ENCODE measurements at regions not wholly inside any gene's neighbourhood (a gene's known extent, or its start where the extent isn't known, plus 50 kb on each side); places are given as distances from the start of the nearest gene placed in this dataset.
"Not testable (repeated sequence)": the region's sequence is repeated elsewhere in the genome, so short reads cannot be mapped to it uniquely, and the experiment has no call there.

DNA sequence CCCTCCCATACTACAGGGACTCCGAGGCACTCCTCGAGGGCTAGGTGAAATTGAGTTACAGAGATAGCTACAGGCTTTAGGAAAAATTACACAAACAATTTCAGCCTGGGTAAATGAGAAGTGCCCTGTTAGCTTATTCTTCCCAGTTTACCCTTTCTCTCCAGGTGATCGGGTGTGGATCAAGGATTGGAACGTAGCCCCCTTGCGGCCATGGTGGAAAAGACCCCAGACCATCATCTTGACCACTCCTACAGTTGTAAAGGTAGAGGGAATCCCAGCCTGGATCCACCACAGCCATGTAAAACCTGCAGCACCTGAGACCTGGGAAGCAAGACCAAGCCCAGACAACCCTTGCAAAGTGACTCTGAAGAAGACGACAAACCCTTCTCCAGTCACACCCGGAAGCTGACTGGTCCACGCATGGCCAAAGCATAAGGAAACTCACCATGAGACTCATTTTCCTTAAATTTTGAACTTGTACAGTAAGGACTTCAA lies 600.6 kb downstream of the UQCRFS1 start:
- no peaks in the 10 kb centered on the region for H3K9me3 ChIP-seq
- H3K36me3 ChIP-seq = no peaks in the 10 kb centered on the region
- peak in 1 of 2 donors; percentile 62 for DNase-seq (ENCODE audit: extremely low spot score in 2 of 2)
- intact Hi-C loops (cut with DNase I) = no loop called here
- no peaks in the 10 kb centered on the region for H3K4me1 ChIP-seq
- no peaks in the 10 kb centered on the region for H3K27me3 ChIP-seq
- no peak for TF ChIP-seq POLR2AphosphoS5 (IDR thresholded peaks at IDR 0.05; ENCODE audit: insufficient read depth in 1 of 2, low read depth in 1 of 2)
- no peak for TF ChIP-seq POLR2A (IDR thresholded peaks at IDR 0.05)
- TF ChIP-seq, protein P1, sequence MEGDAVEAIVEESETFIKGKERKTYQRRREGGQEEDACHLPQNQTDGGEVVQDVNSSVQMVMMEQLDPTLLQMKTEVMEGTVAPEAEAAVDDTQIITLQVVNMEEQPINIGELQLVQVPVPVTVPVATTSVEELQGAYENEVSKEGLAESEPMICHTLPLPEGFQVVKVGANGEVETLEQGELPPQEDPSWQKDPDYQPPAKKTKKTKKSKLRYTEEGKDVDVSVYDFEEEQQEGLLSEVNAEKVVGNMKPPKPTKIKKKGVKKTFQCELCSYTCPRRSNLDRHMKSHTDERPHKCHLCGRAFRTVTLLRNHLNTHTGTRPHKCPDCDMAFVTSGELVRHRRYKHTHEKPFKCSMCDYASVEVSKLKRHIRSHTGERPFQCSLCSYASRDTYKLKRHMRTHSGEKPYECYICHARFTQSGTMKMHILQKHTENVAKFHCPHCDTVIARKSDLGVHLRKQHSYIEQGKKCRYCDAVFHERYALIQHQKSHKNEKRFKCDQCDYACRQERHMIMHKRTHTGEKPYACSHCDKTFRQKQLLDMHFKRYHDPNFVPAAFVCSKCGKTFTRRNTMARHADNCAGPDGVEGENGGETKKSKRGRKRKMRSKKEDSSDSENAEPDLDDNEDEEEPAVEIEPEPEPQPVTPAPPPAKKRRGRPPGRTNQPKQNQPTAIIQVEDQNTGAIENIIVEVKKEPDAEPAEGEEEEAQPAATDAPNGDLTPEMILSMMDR (IDR thresholded peaks at IDR 0.05) = no peak
- no peak overlapping the region for H3K27ac ChIP-seq
- no peak overlapping the region for H3K4me3 ChIP-seq

DNA sequence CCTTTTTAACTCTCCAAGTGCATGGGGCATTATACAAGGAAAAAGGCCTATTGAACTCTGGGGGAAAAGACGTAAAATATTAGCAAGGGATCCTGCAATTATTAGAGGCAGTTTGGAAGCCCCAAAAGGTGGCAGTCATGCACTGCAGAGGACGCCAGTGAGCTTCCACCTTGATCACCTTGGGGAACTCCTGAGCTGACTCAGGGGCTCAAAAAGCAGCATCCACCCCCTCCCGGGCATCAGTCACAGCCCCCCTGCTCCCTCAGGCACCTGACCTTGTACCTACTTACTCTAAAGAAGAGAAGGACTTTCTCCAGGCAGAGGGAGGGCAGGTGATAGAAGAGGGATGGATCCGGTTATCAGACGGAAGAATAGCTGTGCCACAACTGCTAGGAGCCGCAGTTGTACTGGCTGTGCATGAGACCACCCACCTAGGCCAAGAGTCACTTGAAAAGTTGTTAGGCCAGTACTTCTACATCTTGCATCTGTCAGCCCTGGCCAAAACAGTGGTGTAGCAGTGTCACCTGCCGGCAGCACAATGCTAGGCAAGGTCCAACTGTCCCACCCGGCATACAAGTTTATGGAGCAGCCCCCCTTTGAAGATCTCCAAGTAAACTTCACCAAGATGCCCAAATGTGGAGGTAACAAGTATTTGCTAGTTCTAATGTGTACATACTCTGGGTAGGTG lies 601.6 kb downstream of the UQCRFS1 start:
- H3K27me3 ChIP-seq; H3K9me3 ChIP-seq; intact Hi-C loops (cut with DNase I): not testable (repeated sequence)

DNA sequence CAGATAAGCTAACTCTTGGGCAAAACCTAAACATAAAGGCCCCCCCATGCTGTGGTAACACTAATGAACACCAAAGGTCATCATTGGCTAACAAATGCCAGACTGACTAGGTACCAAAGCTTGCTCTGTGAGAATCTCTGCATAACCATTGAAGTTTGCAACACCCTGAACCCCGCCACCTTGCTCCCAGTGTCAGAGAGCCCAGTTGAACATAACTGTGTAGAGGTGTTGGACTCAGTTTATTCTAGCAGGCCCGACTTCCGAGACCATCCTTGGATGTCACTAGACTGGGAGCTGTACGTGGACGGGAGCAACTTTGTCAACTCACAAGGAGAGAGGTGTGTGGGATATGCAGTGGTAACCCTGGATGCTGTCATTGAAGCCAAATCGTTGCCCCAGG lies 602.2 kb downstream of the UQCRFS1 start:
- peak in 1 of 2 donors; percentile 60 for DNase-seq (ENCODE audit: extremely low spot score in 2 of 2)
- intact Hi-C loops (cut with DNase I) = no loop called here
- Histone ChIP-seq H3K36me3 (no peaks in the 10 kb centered on the region), H3K9me3 (no peaks in the 10 kb centered on the region), H3K4me3 (no peak overlapping the region), H3K4me1 (no peaks in the 10 kb centered on the region), H3K27ac (no peak overlapping the region), H3K27me3 (no peaks in the 10 kb centered on the region)
- TF ChIP-seq POLR2A (IDR thresholded peaks at IDR 0.05) (no peak), POLR2AphosphoS5 (IDR thresholded peaks at IDR 0.05; ENCODE audit: insufficient read depth in 1 of 2, low read depth in 1 of 2) (no peak)
- TF ChIP-seq, protein P1 (IDR thresholded peaks at IDR 0.05) = no peak

More for the DNA sequence above, 601.6 kb downstream of the UQCRFS1 start:
- not testable (repeated sequence) for H3K4me3 ChIP-seq, H3K27ac ChIP-seq, H3K36me3 ChIP-seq, H3K4me1 ChIP-seq
- peak in 1 of 2 donors; percentile 54 for DNase-seq (ENCODE audit: extremely low spot score in 2 of 2)

DNA sequence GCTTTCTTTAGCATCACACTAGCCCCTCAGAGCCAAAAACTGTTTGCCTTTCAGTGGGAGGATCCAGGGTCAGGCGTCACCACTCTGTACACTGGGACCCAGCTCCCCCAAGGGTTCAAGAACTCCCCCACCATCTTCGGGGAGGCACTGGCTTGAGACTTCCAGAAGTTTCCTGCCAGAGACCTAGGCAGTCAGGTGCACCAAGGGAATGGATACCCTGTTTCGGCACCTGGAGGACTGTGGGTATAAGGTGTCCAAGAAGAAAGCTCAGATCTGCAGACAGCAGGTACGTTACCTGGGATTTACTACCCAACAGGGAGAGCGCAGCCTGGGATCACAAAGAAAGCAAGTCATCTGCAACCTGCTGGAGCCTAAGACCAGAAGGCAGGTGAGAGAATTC lies 603.0 kb downstream of the UQCRFS1 start:
- no peaks in the 10 kb centered on the region for H3K36me3 ChIP-seq
- no peaks in the 10 kb centered on the region for H3K27me3 ChIP-seq
- intact Hi-C loops (cut with DNase I) = no loop called here
- no peaks in the 10 kb centered on the region for H3K4me1 ChIP-seq
- H3K4me3 ChIP-seq = no peak overlapping the region
- no peak for TF ChIP-seq POLR2AphosphoS5 (IDR thresholded peaks at IDR 0.05; ENCODE audit: insufficient read depth in 1 of 2, low read depth in 1 of 2)
- no peak overlapping the region for H3K27ac ChIP-seq
- peak in 1 of 2 donors; percentile 32 for DNase-seq (ENCODE audit: extremely low spot score in 2 of 2)
- H3K9me3 ChIP-seq = no peaks in the 10 kb centered on the region

GRCh38 chr19:28609091-28609755 lies 603.7 kb downstream of the UQCRFS1 start:
- no peak for TF ChIP-seq POLR2A (IDR thresholded peaks at IDR 0.05)
- TF ChIP-seq, protein P1 (IDR thresholded peaks at IDR 0.05) = no peak
- no peak for TF ChIP-seq POLR2AphosphoS5 (IDR thresholded peaks at IDR 0.05; ENCODE audit: insufficient read depth in 1 of 2, low read depth in 1 of 2)
- intact Hi-C loops (cut with DNase I) = no loop called here
- H3K27ac ChIP-seq = no peak overlapping the region
- H3K9me3 ChIP-seq = no peaks in the 10 kb centered on the region
- no peak overlapping the region for H3K4me3 ChIP-seq
- DNase-seq (ENCODE audit: extremely low spot score in 2 of 2) = peak in 1 of 2 donors; percentile 69
- no peaks in the 10 kb centered on the region for H3K36me3 ChIP-seq
- no peaks in the 10 kb centered on the region for H3K27me3 ChIP-seq
- H3K4me1 ChIP-seq = no peaks in the 10 kb centered on the region

DNA sequence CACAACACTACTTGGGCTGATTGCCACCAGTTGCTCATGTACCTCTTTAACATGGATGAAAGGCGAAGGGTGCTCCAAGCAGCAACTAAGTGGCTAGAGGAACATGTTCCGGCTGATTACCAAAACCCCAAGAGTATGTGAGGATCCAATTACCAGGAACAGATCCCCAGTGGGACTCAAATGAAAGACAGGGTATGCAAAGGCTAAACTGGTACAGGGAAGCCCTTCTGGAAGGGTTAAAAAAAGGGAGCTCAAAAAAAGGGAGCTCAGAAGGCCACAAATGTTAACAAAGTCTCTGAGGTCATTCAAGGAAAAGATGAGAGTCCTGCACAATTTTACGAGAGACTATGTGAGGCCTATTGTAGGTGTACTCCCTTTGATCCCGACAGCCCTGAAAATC lies 604.7 kb downstream of the UQCRFS1 start:
- no peak overlapping the region for H3K4me3 ChIP-seq
- DNase-seq (ENCODE audit: extremely low spot score in 2 of 2) = peak in 1 of 2 donors; percentile 34
- intact Hi-C loops (cut with DNase I) = no loop called here
- H3K27ac ChIP-seq = no peak overlapping the region
- H3K36me3 ChIP-seq = no peaks in the 10 kb centered on the region
- no peaks in the 10 kb centered on the region for H3K27me3 ChIP-seq
- no peaks in the 10 kb centered on the region for H3K4me1 ChIP-seq
- TF ChIP-seq POLR2A (IDR thresholded peaks at IDR 0.05) (no peak), POLR2AphosphoS5 (IDR thresholded peaks at IDR 0.05; ENCODE audit: insufficient read depth in 1 of 2, low read depth in 1 of 2) (no peak)
- TF ChIP-seq, protein P1 (IDR thresholded peaks at IDR 0.05) = no peak
- H3K9me3 ChIP-seq = no peaks in the 10 kb centered on the region

Data from vagina (tissue), 2 donors.